OCI-LY1 (cell line): ENCODE measurements at regions not wholly inside any gene's neighbourhood (a gene's known extent, or its start where the extent isn't known, plus 50 kb on each side); places are given as distances from the start of the nearest gene placed in this dataset.
A peak's percentile ranks its signal among the peaks of the same experiment; 100 is the strongest.

Source experiments
- H2AFZ ChIP-seq: fragments of 200-600 bp; sonication (generic), shearing (Covaris generic); 2 replicates; pipeline ENCODE4 v1.6.0; 2014; ENCODE audit warnings: antibody characterized with exemption, mild to moderate bottlenecking, low read length
- H3F3A ChIP-seq: fragments of 200-600 bp; sonication (generic), shearing (Covaris generic); 2 replicates; pipeline ENCODE4 v1.6.0; 2014; ENCODE audit warnings: mild to moderate bottlenecking, antibody characterized with exemption, low read length, moderate library complexity; ENCODE audit not compliant: insufficient read depth
- H3K27ac ChIP-seq: fragments of 200-600 bp; sonication (generic); 2 replicates; pipeline ENCODE4 v1.5.1; 2014; ENCODE audit warnings: low read length, mixed run types, mild to moderate bottlenecking, low read depth; ENCODE audit not compliant: poor library complexity, severe bottlenecking
- H3K27me3 ChIP-seq: fragments of 200-600 bp; sonication (generic); 2 replicates; pipeline ENCODE4 v1.6.0; 2014; ENCODE audit warnings: antibody characterized with exemption, mild to moderate bottlenecking, low read length, moderate library complexity; ENCODE audit not compliant: insufficient read depth
- H3K36me3 ChIP-seq: fragments of 200-600 bp; sonication (generic); 2 replicates; pipeline ENCODE4 v1.6.1; 2014; ENCODE audit warnings: mild to moderate bottlenecking, antibody characterized with exemption, low read length, moderate library complexity, mixed read lengths; ENCODE audit not compliant: insufficient read depth
- H3K4me1 ChIP-seq: fragments of 200-600 bp; sonication (generic); 2 replicates; pipeline ENCODE4 v1.5.1; 2014; ENCODE audit warnings: mild to moderate bottlenecking, low read length, moderate library complexity; ENCODE audit not compliant: insufficient read depth, severe bottlenecking
- H3K4me2 ChIP-seq: fragments of 200-600 bp; sonication (generic), shearing (Covaris generic); 2 replicates; pipeline ENCODE4 v1.6.1; 2014; ENCODE audit warnings: low read length
- H3K4me3 ChIP-seq: fragments of 200-600 bp; sonication (generic); 2 replicates; pipeline ENCODE4 v1.5.1; 2014; ENCODE audit warnings: low read length, low read depth, mild to moderate bottlenecking, mixed read lengths; ENCODE audit not compliant: poor library complexity, severe bottlenecking
- H3K79me2 ChIP-seq: fragments of 200-600 bp; shearing (Covaris generic); 2 replicates; pipeline ENCODE4 v1.6.1; 2016; ENCODE audit warnings: mixed run types, low read length, mixed read lengths; ENCODE audit not compliant: insufficient read depth
- H3K9ac ChIP-seq: fragments of 200-600 bp; sonication (generic), shearing (Covaris generic); 2 replicates; pipeline ENCODE4 v1.6.1; 2014; ENCODE audit warnings: mild to moderate bottlenecking, low read length, mixed read lengths
- H3K9me2 ChIP-seq: fragments of 200-600 bp; sonication (generic), shearing (Covaris generic); 2 replicates; pipeline ENCODE4 v1.6.1; 2014; ENCODE audit warnings: low read depth, mild to moderate bottlenecking, low read length, mixed read lengths
- H3K9me3 ChIP-seq: fragments of 200-600 bp; shearing (Covaris generic); 2 replicates; pipeline ENCODE4 v1.6.1; 2014; ENCODE audit warnings: low read length, mixed read lengths
- H4K20me1 ChIP-seq: fragments of 200-600 bp; sonication (generic), shearing (Covaris generic); 2 replicates; pipeline ENCODE4 v1.6.0; 2016; ENCODE audit warnings: mild to moderate bottlenecking, low read length; ENCODE audit not compliant: insufficient read depth
- EZH2 ChIP-seq: fragments of 200-600 bp; sonication (generic), shearing (Covaris generic); IDR thresholded peaks from 2 replicates; pipeline ENCODE4 v1.8.0; 2017; ENCODE audit warnings: borderline replicate concordance, mixed run types, mild to moderate bottlenecking, antibody characterized with exemption, low read length, moderate library complexity, mixed read lengths
- TF ChIP-seq, protein P1 (sequence below): fragments of 200-600 bp; sonication (generic), shearing (Covaris generic); IDR thresholded peaks from 2 replicates; pipeline ENCODE4 v1.5.1; 2017; ENCODE audit warnings: mild to moderate bottlenecking, antibody characterized with exemption, low read length, moderate library complexity, mixed read lengths

DNA sequence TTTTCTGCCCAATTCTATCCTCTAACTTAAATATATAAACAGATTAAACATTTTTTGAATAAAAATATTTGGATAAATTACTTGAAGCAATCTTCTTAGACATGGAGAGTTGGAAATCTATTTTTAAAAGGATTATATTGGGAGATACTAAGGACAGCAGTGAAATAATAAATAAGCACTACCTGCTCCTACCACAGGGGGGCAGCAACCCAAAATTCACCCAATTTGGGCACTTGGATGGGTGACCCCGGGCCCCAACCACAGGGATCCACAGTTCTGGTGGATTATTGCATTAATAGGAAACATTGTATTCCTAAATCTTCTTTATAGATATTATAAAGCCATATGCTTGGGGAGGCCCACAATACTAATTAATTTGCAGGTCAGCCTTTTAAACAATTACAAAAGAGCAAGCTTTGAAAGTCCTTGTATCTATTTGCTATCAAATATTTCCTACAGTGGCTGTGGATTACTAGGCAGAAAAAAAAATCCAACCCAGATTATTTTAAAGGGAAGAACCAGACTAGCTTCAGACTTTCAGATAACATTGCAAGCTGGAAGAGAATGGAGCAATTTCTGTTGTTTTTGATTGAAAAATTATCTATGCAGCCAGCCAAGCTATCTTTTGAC, 66.4 kb upstream of the PDE10A start:
- Histone ChIP-seq H2AFZ (no peak overlapping the region), H3K4me2 (no peak overlapping the region), H3K27ac (no peak overlapping the region), H3K9ac (no peak overlapping the region), H3F3A (no peaks in the 10 kb centered on the region), H3K4me3 (no peak overlapping the region), H4K20me1 (no peaks in the 10 kb centered on the region), H3K9me3 (no peaks in the 10 kb centered on the region), H3K4me1 (no peaks in the 10 kb centered on the region), H3K27me3 (no peaks in the 10 kb centered on the region), H3K36me3 (no peaks in the 10 kb centered on the region), H3K79me2 (no peaks in the 10 kb centered on the region), H3K9me2 (no peaks in the 10 kb centered on the region)
- TF ChIP-seq, protein P1, sequence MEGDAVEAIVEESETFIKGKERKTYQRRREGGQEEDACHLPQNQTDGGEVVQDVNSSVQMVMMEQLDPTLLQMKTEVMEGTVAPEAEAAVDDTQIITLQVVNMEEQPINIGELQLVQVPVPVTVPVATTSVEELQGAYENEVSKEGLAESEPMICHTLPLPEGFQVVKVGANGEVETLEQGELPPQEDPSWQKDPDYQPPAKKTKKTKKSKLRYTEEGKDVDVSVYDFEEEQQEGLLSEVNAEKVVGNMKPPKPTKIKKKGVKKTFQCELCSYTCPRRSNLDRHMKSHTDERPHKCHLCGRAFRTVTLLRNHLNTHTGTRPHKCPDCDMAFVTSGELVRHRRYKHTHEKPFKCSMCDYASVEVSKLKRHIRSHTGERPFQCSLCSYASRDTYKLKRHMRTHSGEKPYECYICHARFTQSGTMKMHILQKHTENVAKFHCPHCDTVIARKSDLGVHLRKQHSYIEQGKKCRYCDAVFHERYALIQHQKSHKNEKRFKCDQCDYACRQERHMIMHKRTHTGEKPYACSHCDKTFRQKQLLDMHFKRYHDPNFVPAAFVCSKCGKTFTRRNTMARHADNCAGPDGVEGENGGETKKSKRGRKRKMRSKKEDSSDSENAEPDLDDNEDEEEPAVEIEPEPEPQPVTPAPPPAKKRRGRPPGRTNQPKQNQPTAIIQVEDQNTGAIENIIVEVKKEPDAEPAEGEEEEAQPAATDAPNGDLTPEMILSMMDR = peak; percentile 59
- no peak for TF ChIP-seq EZH2

DNA sequence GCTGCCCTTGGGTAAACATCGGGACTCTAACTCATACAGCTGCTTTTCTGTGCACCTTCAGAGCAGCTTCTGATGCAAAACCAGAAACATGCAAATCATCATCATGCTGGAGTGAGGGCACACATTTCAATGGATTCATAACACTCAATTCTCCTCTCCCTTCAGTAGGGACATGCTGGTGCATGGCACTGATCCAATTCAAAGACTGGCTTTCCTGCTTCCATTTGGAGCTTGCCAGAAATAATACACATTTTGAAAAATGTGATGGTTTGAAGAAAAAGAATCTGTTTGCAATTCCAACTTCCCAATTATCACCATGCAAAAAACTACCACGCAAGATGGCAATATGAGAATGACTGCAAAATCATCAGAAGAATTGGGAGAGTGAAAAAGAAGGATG, 65.2 kb upstream of the PDE10A start:
- no peaks in the 10 kb centered on the region for H4K20me1 ChIP-seq
- no peaks in the 10 kb centered on the region for H3K27me3 ChIP-seq
- TF ChIP-seq, protein P1 = no peak
- TF ChIP-seq EZH2 = no peak

DNA sequence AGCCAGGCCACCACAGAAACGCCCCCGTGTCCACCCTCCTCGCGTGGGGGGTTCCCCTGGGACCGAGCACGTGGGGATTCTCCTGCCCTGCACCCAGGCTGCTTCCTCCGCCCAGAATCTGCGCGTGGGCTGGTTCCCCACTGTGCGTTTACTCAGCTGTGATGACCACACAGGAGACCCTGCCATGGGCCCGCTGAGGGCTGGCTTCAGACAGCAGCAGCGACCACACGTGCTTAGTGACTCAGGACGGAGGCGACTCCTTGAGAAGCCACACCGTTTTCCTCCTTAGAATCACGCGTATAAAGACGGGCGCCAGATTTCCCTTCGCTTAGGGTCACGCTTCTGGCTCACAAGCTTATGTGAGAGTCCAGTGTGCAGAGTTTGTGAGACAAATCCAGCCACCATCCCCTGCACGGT, 63.9 kb upstream of the PDE10A start:
- TF ChIP-seq, protein P1 = no peak
- Histone ChIP-seq H3K27me3 (no peaks in the 10 kb centered on the region), H3K9me3 (no peaks in the 10 kb centered on the region), H3K36me3 (no peaks in the 10 kb centered on the region), H2AFZ (no peak overlapping the region), H3F3A (no peaks in the 10 kb centered on the region), H4K20me1 (no peaks in the 10 kb centered on the region), H3K4me1 (no peaks in the 10 kb centered on the region), H3K9me2 (no peaks in the 10 kb centered on the region), H3K4me3 (no peak overlapping the region), H3K4me2 (no peak overlapping the region), H3K79me2 (no peaks in the 10 kb centered on the region), H3K27ac (no peak overlapping the region), H3K9ac (no peak overlapping the region)

More for the DNA sequence above, 65.2 kb upstream of the PDE10A start:
- Histone ChIP-seq H3K27ac (no peak overlapping the region), H3K4me1 (no peaks in the 10 kb centered on the region), H3K4me2 (no peak overlapping the region), H3K79me2 (no peaks in the 10 kb centered on the region), H3K9ac (no peak overlapping the region), H3K9me3 (no peaks in the 10 kb centered on the region), H3K9me2 (no peaks in the 10 kb centered on the region), H3K36me3 (no peaks in the 10 kb centered on the region), H2AFZ (no peak overlapping the region), H3F3A (no peaks in the 10 kb centered on the region), H3K4me3 (no peak overlapping the region)
